ENCODE measurements at regions not wholly inside any gene's neighbourhood (a gene's known extent, or its start where the extent isn't known, plus 50 kb on each side); places are given as distances from the start of the nearest gene placed in this dataset.

DNA sequence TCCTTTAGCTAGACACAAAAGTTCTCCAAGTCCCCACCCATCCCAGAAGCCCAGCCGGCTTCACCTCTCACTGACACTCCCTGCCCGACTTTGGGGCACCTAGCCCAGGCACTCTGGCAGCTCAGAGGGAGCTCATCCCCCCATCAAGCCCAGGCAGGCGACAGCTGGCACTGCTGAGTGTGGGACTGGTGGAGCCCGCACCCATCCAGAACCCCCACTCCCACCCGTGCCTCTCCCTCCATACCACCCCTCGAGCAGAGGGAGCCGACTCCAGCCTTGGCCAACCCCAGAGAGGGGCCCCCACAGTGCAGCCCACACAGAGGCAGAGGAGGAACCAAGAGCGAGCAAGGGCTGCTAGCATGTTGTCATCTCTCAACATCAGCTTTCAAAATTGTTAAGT, 658.6 kb downstream of the AMY1C start:
- no peak for TF ChIP-seq EZH2 (IDR thresholded peaks at IDR 0.05; ENCODE audit: low read depth)
- TF ChIP-seq CTCF (conservative IDR thresholded peaks at IDR 0.05): no peak

Measured in PC-9 (cell line).